GM18511 (cell line): ENCODE measurements at regions not wholly inside any gene's neighbourhood (a gene's known extent, or its start where the extent isn't known, plus 50 kb on each side); places are given as distances from the start of the nearest gene placed in this dataset.
"Not testable (repeated sequence)": the region's sequence is repeated elsewhere in the genome, so short reads cannot be mapped to it uniquely, and the experiment has no call there.

Experiments used
- ATAC-seq: cut with Tn5 transposase; IDR thresholded peaks from one replicate; pipeline ENCODE4 v1.9.1; 2021; ENCODE audit warnings: mild to moderate bottlenecking, moderate library complexity; ENCODE audit not compliant: unreplicated experiment

DNA sequence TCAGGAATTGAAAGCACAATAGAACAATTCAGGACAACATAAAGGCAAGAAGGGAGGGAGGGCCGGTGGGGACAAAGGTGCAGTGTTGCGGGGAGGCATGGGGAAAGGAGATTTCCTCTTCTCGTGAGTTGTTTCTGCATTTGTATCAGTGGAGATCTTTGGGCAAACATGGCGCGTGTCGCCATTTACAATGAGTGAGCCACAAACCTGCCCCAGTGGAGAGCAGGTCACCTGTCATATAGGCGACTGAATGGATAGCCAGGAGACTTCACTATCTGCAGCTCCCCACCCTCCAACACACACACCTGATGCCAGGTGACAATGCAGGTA lies 87.7 kb upstream of the SLC45A1 start:
- ATAC-seq, result no peak

DNA sequence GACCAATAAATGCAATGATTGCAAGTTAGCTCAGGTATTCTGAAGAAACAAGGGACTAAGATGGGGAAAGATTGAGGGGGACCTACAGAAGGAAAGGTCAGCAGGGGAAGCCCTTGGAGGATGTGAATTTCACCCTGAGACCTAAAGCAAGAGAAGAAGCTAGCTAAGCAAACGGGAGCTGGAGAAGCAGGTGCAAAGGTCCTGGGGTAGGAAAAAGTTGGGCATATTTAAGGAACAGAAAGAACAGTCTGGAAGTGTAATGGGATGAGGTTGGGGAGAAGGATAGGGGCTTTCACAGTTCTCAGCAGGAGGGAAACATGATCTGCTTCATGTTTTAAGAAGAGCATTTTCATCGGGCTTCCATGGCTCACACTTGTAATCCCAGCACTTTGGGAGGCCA lies 89.7 kb upstream of the SLC45A1 start:
- ATAC-seq, result no peak

DNA sequence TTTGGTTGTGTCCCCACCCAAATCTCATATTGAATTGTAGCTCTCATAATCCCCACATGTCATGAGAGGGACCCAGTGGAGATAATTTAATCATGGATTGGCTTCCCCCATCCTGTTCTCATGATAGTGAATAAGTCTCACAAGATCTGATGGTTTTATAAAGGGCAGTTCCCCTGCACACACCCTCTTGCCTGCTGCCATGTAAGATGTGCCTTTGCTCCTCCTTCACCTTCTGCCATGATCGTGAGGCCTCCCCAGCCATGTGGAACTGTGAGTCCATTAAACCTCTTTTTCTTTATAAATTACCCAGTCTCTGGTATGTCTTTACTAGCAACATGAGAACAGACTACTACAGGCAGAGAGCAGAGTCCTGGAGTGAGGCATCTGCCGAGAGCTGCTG lies 90.2 kb upstream of the SLC45A1 start:
- ATAC-seq, result not testable (repeated sequence)

DNA sequence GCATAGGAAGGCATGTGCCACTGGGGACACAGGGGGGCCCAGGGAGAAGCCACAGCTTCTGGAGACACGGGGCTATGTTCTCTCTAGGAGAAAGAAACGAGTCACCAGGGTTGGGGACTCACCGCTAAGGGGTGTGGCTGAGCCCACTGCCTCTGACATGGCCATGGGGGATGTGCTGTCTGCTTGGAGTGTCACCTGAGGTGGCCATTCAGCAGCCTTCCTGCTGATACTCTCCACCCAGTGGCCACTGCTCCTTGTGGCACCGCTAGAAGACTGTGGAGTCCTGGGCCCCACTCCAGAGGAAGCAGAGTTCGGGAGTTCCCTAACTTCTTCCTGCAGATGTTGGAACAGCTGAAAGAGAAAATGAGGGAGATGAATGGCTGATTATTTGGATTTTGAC lies 91.2 kb upstream of the SLC45A1 start:
- no peak for ATAC-seq

DNA sequence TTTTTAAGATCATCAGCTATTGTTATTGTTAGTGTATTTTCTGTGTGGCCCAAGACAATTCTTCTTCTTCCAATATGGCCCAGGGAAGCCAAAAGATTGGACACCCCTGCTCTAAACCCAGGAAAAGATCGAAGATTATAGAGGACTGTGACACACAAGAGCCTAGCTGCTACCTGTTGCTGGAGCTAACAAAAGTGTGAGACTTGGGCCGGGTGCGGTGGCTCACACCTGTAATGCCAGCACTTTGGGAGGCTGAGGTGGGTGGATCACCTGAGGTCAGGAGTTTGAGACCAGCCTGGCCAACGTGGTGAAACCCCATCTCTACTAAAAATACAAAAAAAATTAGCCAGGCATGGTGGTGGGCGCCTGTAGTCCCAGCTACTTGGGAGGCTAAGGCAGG lies 91.9 kb upstream of the SLC45A1 start:
- ATAC-seq, result not testable (repeated sequence)

DNA sequence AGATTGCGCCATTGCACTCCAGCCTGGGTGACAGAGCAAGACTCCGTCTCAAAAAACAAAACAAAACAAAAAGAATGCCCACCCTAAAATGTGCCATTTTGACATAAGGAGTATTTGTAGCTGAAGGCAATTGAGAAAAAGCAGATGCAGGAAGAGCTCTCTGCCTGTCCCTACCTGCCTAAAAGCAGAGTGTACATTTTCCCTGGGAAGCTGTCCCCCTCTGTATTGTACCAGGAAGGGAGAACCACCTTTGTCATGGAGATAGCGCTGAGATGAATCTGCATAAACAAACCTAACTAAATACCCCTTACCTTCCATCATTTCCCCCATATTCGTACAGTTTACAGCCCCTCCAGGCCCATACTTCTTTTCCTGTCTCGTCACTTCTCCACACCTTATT lies 94.4 kb upstream of the SLC45A1 start:
- no peak for ATAC-seq

DNA sequence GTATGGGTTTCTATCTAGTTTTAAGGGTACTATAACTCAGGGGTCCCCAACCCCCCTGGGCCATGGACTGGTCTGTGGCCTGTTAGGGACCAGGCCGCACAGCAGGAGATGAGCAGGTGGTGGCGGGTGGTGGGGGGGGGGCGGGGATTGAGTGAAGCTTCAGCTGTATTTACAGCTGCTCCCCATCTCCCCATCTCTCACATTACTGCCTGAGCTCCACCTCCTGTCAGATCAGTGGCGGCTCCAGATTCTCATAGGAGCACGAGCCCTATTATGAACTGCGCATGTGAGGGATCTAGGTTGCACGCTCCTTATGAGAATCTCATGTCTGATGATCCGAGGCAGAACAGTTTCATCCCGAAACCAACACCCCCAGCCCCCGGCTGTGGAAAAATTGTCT lies 95.1 kb upstream of the SLC45A1 start:
- no peak for ATAC-seq

DNA sequence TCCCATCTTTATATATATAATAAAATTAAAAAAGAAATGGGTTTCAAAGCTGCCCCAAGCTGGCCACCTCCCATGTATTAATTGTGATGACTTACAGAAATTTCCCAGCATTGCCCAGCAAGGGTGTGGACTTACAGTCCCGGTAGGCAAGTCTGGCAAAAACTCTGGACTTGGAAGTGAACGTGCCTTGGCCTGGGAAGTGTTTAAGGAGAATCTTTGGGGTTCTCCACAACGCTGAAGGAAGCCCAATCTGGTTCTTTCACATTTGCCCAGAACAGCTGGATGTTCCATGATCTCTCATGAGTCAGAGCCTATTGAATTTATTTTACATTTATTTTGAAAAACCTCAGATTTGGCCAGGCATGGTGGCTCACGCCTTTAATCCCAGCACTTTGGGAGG lies 98.4 kb upstream of the SLC45A1 start:
- ATAC-seq, result no peak

DNA sequence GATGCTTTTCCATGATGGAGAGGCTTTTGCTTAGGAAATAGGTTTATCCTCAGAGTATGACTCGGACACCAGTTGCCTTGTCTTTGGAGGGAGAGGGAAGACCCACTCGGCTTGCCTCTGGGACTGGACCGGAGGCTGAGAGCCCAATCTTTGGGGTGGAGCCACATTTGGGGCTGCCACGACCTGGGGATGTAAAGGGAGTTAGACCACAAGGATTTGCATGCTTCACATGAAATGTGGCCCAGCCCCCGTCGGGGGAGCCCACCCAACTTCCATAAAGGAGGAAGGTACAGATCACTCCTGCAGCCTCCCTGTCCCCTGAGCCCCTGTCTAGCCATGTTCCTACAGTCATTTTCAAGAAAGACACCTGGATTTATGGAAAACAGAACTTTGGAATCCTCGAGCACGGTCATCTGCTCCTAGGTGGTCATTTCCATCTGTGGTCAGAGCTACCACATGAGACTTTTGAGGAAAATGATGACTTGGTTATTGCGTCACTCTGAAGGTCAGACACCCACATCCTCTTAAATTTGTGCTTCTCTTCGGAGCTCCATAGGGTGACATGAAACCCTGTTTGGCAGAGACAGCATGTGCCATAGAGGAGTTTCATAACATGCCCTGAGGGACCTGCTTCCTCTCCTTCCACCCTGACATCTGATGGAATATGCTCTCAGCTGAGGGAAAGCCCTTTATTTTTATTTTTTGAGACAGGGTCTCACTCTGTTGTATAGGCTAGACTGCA lies 99.4 kb upstream of the SLC45A1 start:
- ATAC-seq, result no peak

DNA sequence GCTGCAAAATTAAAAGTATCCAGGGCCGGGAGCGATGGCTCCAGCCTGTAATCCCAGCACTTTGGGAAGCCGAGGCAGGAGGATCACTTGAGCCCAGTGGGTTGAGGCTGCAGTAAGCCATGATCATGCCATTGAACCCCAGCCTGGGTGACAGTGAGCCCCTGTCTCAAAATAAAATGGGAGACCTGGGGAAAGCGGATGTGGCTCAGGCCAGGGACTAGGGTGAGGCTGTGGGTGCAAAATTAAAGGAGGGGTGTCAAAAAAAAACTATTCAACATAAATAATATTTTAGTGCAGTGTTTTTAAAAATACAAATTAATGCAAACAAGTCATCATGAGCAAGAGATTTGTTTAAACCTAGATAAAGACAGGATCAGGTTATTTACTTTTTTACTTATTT lies 100.1 kb upstream of the SLC45A1 start:
- no peak for ATAC-seq

DNA sequence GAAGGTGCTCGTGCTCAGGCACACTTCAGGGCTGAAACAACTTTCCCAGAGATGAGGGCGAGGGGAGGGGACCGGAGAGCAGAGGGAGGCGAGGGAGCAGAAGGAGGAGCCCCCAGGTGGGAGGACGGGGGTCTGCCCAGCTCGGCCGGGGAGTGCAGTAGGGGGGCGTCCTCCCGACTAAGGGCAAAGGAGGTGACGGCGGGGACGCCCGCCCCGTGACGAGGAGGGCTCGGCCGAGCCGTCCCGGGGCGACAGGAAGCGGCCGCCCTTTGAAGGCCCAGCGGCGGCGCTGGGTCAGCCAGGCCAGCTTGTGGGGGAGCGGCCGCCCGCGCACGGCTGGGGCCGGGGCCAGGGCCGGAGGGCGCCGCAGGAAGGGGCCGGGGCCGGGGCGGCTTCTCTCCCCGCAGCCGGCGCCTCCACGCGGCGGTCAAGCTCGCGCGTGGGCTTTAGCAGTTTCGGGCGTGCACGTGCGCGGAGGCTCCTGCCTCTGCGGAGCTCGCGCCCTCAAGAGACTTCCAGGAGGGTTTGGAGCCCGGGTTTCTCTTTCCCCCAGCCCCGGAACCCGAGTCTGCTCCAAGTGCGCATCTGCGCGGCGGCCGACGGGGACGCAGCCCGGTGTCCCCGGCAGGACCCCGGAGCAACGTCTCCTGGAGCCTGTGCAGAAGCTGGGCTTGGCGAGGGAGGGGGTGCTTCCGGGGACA lies 100.8 kb upstream of the SLC45A1 start:
- no peak for ATAC-seq

DNA sequence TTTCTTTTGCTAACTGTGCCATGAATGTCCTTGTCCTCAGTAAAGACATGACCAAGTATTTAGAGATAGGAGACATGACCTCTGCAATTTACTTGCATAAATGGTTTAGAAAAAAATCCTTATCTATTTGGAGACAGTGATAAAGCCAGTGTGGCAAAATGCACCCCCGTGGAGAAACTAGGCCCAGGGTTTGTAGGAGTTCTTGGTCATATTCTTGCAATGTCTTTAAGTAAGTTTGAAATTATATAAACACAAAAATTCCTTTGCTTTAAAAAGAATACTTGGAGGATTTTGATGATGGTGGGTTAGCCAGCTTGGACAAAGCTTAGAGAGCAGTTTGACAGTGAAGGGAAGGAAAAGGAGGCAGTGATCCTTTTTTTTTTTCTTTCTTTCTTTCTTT lies 101.9 kb upstream of the SLC45A1 start:
- no peak for ATAC-seq

DNA sequence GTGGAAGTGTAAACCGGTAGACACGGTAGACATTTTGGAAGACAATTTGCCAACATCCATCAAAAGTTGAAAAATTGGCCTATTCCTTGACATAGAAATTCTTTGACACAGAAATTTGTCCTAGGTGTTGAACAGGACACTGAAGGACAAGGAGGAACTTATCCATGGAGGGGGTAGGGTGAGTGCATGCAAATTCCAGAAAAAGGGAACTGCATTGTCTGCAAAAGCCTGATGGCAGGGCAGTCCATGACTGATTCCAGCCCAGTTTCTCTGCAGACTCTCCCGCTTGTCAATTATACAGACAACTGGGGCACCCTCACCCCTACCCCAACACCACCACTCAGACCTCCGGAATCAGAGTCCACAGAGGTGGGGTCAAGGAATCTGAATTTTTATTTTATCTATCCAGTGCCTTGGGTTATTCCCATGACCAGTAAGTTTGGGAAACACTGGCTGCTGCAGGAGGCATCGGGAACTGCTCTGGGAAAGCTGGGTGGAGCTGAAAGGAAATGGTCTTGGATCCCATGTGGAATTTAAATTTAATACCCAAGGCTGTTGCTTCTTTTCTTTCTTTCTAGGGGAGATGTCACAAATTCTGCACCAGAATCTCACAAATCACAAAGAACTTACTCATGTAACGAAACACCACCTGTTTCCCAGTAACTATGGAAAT lies 103.3 kb upstream of the SLC45A1 start:
- no peak for ATAC-seq

DNA sequence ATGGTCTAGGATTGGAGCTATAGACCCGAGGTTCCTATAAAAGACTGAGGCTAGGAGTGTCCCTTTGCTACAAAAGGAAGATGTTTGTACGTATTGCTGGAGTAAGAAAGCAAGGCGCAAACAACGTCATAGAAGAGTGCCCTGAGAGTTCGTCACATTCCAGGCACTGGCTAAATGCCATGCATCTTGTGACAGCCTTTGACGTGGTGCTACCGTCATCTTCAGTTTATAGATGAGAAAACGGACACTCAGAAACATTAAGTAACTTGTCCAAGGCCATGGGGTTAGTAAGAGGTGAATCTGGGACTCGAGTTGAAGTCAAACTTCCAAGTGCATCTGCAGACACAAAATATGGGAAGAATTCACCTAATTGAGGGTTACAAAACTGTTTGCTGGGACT lies 104.2 kb upstream of the SLC45A1 start:
- no peak for ATAC-seq

DNA sequence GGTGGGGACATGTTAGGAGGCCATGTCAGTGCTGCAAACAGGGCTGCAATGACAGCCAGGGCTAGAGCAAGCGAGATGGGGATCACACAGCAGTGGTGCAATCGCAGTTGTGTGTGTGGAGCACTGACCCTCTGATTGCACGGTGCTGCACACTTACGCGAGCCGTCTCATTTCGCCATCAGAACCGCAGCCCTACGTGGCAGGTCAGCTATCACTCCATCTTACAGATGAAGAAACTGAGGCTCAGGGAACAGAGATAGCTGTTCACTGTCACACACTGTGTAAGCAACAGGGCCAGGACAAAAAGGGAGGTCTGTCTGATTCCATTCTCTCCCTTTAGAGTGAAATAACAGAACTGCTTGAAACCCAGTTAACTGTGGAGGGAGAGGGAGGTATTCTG lies 104.8 kb upstream of the SLC45A1 start:
- no peak for ATAC-seq

DNA sequence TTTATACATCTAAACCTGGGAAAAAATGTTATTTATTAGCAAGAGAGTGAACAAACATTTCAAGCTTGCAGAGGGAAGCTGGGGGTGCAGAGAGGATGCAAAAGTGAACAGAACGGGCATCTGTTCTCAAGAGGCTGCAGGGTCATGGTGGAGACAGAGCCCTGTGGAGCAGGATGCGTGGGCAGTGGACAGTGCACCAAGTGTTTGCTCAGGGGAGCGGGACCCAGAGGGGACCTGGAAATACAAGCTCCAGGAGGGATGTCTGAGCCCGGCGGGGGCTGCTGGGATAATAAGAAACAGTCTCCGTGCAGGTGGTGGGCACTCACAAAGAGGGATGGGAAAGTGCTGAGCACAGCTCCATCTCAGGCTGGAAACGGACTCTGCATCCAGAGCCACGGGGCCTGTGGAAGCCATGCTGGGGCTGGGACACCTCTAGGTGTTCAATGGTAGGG lies 105.3 kb upstream of the SLC45A1 start:
- ATAC-seq, result no peak

DNA sequence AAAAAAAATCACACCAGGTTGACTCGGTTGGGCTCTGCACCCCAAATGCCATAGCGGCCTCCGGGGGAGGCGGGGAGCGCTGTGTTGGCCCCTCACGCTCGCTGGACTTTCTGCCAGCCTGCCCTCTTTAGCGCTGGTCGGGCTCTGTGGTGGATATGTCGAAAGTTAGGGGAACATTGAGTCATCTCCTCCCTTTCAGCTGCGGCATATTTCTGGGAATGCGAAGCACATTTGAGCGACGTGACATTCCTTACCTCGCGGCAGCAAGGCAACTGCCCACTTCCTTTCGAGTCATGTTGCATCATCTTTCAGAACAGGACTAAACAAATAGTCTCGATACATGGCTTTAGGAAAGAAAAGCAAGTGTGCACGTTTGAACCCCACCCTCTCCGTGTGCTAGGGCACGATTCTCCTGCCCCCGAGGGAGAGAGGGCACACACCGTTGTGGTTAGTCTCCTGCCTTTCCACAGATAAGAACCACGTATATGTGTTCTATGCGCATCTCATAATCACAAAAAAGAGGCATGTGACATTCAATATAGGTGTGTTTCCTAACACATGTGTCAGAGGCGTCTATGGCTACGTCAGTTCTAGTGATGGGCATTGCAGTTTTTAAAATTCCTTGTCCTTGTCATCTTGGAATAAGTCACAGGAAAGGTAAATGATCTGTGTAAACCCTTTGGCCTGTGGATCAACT lies 105.9 kb upstream of the SLC45A1 start:
- ATAC-seq, result no peak

DNA sequence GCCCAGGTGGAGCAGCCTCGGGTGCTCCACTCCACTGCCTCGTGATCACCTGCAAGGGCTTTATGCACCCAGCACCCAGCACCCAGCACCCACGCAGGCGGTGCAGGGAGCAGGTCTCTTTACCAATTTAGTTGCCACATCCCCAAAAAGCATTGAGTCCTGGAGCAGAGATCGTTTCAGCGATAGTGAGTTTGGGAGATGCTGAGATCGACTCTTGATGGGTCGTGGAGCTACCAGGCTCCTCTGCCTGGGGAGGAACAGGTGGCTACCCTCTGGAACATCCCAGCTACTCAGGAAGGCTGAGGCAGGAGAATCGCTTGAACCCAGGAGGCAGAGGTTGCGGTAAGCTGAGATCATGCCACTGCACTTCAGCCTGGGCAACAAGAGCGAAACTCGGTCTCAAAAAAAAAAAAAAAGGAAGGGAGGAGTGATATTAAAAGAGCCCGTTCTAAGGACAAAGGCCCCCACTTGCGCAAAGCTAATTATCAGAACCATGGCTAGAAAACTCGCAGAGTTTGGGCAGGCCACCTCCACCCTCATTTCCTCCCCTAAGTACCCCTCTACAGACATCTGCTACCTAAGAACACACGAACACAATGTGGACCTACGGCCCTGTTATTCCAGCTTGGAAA lies 106.5 kb upstream of the SLC45A1 start:
- ATAC-seq, result no peak

DNA sequence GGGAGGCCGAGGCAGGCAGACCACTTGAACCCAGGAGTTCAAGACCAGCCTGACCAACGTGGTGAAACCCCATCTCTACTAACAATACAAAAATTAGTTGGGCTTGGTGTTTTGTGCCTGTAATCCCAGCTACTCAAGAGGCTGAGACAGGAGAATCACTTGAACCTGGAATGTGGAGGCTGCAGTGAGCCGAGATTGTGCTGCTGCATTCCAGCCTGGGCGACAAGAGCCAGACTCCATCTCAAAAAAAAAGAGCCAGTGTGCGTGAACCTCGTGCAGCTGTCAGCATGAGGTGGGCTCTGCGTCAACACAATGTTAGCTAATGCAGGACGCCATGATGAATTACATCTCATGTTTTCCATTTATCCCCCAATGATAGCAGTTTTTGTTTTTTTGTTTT lies 110.7 kb upstream of the SLC45A1 start:
- no peak for ATAC-seq

DNA sequence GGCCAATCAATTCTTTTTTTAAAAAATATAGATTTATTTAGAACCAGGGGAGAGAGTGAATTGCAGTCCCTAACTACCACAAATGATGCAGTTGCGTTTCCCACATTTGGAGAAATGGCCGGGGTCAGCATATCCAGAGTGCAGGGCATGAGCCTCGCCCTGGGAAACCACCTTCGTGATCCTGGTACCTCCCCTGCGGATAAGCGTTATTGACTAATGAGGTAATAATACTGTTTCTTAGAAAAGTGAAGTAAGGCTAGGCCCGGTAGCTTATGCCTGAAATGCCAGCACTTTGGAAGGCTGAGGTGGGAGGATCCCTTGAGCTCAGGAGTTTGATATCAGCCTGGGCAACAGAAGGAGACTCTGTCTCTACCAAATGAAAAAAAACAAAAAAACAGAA lies 111.5 kb upstream of the SLC45A1 start:
- ATAC-seq, result no peak

DNA sequence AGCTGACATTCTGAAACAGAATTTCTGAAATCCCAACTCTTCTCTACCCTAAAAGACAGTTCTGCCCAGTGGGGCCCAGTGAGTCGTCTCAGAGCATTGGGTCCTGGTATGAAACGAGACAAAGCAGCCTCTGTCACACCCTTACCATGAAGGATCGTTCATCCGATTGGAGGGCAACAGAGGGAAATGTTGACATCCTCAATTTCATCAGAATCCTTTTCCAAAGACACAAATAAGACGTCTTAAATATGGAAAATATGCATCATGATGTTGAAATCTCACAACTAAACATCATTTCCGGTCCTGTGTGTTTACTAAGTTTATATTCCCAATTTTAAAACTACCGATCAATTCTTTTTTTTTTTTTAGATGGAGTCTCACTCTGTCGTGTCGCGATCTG lies 112.1 kb upstream of the SLC45A1 start:
- ATAC-seq, result no peak
